RWPE2 (cell line): ENCODE measurements at regions not wholly inside any gene's neighbourhood (a gene's known extent, or its start where the extent isn't known, plus 50 kb on each side); places are given as distances from the start of the nearest gene placed in this dataset.

Source experiments
- ATAC-seq: fragments of 200-7000 bp; cut with Tn5 transposase; 3 replicates; pipeline ENCODE4 v1.9.1; 2021; ENCODE audit warnings: low read depth
- DNase-seq: peaks from one replicate; pipeline ENCODE4 v3.0.0-alpha.2; 2020; ENCODE audit warnings: low spot score
- H3K27ac ChIP-seq: fragments of 450-650 bp; 2 replicates; pipeline ENCODE4 v1.5.1; 2017; ENCODE audit warnings: mild to moderate bottlenecking; ENCODE audit not compliant: poor library complexity, severe bottlenecking
- H3K27me3 ChIP-seq: fragments of 250-450 bp; sonication (Bioruptor Pico); 2 replicates; pipeline ENCODE4 v1.5.1; 2021; ENCODE audit warnings: mild to moderate bottlenecking, moderate library complexity; ENCODE audit not compliant: insufficient read depth, poor library complexity, severe bottlenecking
- H3K36me3 ChIP-seq: fragments of 250-450 bp; sonication (Bioruptor Pico); 2 replicates; pipeline ENCODE4 v1.5.1; 2020; ENCODE audit warnings: low read depth, mild to moderate bottlenecking, moderate library complexity
- H3K4me1 ChIP-seq: fragments of 250-450 bp; sonication (Bioruptor Pico); 2 replicates; pipeline ENCODE4 v1.5.1; 2021; ENCODE audit warnings: mild to moderate bottlenecking, moderate library complexity; ENCODE audit not compliant: insufficient read depth, poor library complexity, severe bottlenecking
- H3K4me3 ChIP-seq: fragments of 250-450 bp; sonication (Bioruptor Pico); 2 replicates; pipeline ENCODE4 v1.5.1; 2021; ENCODE audit warnings: mild to moderate bottlenecking, moderate library complexity; ENCODE audit not compliant: severe bottlenecking
- H3K9me3 ChIP-seq: fragments of 250-450 bp; sonication (Bioruptor Pico); 2 replicates; pipeline ENCODE4 v1.5.1; 2021; ENCODE audit warnings: mild to moderate bottlenecking, moderate library complexity; ENCODE audit not compliant: severe bottlenecking
- TF ChIP-seq, protein P1 (sequence below): fragments of 450-650 bp; IDR thresholded peaks from one replicate; pipeline ENCODE4 v1.5.1; 2017; ENCODE audit warnings: mild to moderate bottlenecking, moderate library complexity; ENCODE audit not compliant: poor library complexity, severe bottlenecking

DNA sequence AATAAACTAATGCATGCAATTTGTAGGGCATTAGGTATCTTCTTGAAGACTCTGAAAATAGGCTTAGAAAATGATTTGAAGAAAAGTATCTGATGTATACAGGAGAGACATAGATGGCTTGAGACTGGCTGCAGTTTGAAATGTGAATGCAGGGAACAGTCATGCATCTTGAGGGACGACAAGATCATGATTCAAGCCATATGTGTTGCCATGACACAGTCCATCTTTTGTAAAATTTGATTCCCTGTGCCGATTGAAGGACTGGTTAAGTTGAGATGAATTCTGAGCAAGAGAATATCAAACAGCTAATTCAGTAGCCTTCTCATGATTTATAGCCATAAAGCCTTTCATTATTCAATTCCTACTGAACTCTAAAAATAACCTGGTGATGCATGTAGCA is 231.6 kb downstream of the CASP12 start:
- no peak for ATAC-seq
- no peaks in the 10 kb centered on the region for H3K9me3 ChIP-seq
- peaks cover 13% of the 10 kb centered on the region for H3K4me1 ChIP-seq
- H3K27ac ChIP-seq, result no peak overlapping the region
- H3K36me3 ChIP-seq, result no peaks in the 10 kb centered on the region
- TF ChIP-seq, protein P1, sequence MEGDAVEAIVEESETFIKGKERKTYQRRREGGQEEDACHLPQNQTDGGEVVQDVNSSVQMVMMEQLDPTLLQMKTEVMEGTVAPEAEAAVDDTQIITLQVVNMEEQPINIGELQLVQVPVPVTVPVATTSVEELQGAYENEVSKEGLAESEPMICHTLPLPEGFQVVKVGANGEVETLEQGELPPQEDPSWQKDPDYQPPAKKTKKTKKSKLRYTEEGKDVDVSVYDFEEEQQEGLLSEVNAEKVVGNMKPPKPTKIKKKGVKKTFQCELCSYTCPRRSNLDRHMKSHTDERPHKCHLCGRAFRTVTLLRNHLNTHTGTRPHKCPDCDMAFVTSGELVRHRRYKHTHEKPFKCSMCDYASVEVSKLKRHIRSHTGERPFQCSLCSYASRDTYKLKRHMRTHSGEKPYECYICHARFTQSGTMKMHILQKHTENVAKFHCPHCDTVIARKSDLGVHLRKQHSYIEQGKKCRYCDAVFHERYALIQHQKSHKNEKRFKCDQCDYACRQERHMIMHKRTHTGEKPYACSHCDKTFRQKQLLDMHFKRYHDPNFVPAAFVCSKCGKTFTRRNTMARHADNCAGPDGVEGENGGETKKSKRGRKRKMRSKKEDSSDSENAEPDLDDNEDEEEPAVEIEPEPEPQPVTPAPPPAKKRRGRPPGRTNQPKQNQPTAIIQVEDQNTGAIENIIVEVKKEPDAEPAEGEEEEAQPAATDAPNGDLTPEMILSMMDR, result no peak
- H3K4me3 ChIP-seq, result no peak overlapping the region
- H3K27me3 ChIP-seq, result peaks cover 4% of the 10 kb centered on the region
- DNase-seq, result no peak

DNA sequence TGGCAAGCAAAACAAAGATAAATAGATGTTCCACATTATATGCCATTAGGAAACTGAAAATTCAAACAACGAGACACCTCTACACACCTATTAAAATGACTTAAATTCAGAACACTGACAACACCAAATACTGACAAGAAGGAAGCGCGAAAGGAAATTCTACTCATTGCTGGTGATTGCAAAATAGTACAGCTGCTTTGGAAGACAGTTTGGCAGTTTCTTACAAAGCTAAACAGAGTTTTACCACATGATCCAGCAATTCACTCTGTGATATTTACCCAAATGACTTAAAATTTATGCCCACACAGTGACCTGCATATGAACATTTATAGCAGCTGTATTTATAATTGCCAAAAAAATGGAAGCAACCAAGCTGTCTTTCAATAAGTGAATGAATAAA is 232.6 kb downstream of the CASP12 start:
- no peak overlapping the region for H3K4me3 ChIP-seq
- H3K9me3 ChIP-seq, result no peaks in the 10 kb centered on the region
- no peak overlapping the region for H3K27ac ChIP-seq
- ATAC-seq, result no peak
- no peaks in the 10 kb centered on the region for H3K27me3 ChIP-seq
- TF ChIP-seq, protein P1, result no peak
- peaks cover 13% of the 10 kb centered on the region for H3K4me1 ChIP-seq
- DNase-seq, result no peak
- H3K36me3 ChIP-seq, result no peaks in the 10 kb centered on the region

DNA sequence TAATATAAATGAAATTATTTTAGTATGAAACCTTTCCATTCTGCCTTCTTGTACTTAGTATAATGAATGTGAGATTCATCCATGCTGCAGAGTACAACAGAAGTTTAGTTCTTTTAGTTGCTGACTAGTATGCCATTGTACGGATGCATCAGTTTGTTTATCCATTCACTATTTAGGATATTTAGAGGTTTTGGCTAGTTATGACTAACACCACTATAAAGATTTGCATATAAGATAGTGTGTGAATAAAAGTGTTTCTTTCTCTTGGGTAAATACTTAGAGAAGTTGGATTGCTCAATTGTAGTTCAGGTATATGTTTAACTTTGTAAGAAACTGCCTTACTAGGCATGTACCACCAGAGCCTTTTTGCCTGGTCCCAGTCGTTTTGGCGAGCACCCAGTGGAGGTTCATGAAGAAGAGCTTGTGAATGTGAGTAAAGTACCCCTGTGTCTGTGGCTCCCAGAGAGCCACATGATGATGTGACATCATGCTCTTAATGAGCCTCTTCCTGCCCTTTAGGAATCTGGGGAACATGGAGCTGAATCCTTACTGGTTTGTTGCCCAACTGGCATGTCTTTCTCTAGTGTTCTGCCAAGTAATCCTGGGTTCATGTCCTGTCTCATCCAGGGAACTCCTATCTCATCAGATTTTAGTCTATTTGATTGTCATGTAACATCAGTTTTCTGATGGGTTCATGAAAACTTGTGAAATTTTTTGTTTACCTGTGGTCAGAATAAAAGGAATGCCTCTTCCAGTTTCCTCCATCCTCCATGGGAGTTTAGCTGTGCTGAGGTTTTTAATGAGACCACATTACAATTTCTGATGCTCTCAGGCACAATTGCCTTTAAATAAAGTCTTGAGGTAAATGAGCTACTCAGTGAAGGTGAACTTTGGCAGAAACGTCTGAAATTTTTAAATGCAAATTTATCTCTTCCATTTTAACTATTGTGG is 234.8 kb downstream of the CASP12 start:
- Histone ChIP-seq H3K4me1 (peaks cover 3% of the 10 kb centered on the region), H3K4me3 (no peak overlapping the region), H3K27me3 (no peaks in the 10 kb centered on the region), H3K27ac (no peak overlapping the region), H3K36me3 (no peaks in the 10 kb centered on the region), H3K9me3 (no peaks in the 10 kb centered on the region)
- ATAC-seq (peak; percentile 68), DNase-seq (no peak)
- TF ChIP-seq, protein P1, result no peak

DNA sequence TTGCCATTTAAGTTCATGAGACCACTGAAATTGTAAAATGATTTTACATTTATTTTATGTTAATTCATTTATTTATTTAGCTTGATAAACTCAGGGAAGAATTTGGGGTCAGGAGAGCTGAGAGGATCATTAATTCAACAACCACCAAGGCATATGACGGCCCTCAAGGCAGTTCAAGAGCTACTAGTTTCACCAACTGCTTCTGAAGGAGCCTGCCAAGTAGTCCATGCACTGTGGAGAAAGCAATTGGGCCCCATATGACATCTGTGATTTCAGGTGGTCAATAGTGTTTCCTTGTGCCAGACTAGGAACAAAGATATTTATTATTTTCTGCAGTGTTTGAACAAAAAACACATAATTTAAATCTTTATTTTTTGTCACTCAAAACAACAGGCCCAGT is 236.4 kb downstream of the CASP12 start:
- DNase-seq (no peak), ATAC-seq (no peak)
- Histone ChIP-seq H3K4me3 (no peak overlapping the region), H3K9me3 (no peaks in the 10 kb centered on the region), H3K27ac (no peak overlapping the region), H3K27me3 (no peaks in the 10 kb centered on the region), H3K4me1 (peaks cover 2% of the 10 kb centered on the region), H3K36me3 (no peaks in the 10 kb centered on the region)
- TF ChIP-seq, protein P1, result no peak

DNA sequence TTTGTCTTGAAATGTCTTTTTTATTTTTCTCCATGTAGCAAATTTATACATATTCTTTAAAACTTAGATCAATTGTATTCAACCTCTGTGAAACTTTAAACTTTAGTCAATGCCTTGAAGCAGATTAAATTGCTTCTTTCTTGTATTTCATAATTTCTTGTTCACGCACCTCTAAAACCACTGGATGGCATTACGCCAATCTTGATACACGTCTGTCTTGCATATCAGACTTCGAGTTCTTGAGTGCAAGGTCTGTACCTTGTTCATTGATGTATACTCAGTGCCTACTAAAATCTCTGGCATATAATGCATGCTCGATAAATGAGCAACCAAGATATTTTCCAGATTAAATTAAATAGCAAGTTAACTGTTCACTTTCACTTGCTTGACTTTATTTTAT is 236.8 kb downstream of the CASP12 start:
- H3K27me3 ChIP-seq, result no peaks in the 10 kb centered on the region
- H3K27ac ChIP-seq, result no peak overlapping the region
- no peaks in the 10 kb centered on the region for H3K36me3 ChIP-seq
- no peaks in the 10 kb centered on the region for H3K9me3 ChIP-seq
- H3K4me3 ChIP-seq, result no peak overlapping the region
- DNase-seq, result no peak
- no peak for ATAC-seq
- H3K4me1 ChIP-seq, result peaks cover 2% of the 10 kb centered on the region
- TF ChIP-seq, protein P1, result no peak
